ENCODE measurements at regions not wholly inside any gene's neighbourhood (a gene's known extent, or its start where the extent isn't known, plus 50 kb on each side); places are given as distances from the start of the nearest gene placed in this dataset.
"Not testable (repeated sequence)": the region's sequence is repeated elsewhere in the genome, so short reads cannot be mapped to it uniquely, and the experiment has no call there.

- no peaks in the 10 kb centered on the region for H3K4me1 ChIP-seq (ENCODE audit: control insufficient read depth in 1 of 2, insufficient read depth in 2 of 2, low read length in 2 of 2)
- no peaks in the 10 kb centered on the region for H3K9me3 ChIP-seq (ENCODE audit: control insufficient read depth, low read length)
- H3K27me3 ChIP-seq (ENCODE audit: control insufficient read depth in 1 of 2, insufficient read depth in 2 of 2, low read length in 1 of 2) = no peaks in the 10 kb centered on the region
- DNase-seq (no peak), ATAC-seq (ENCODE audit: low FRiP score) (no peak)
- H3K27ac ChIP-seq (ENCODE audit: low read depth in 1 of 2, low read length in 2 of 2) = no peak overlapping the region
- WGBS, 2 donors = 91 to 92% methylated on average over 3 of the region's 3 CpGs
- H3K36me3 ChIP-seq (ENCODE audit: control insufficient read depth in 1 of 2, insufficient read depth in 2 of 2, low read length in 1 of 2) = no peaks in the 10 kb centered on the region
- intact Hi-C loops (cut with DNase I) = no loop called here
- H3K4me3 ChIP-seq (ENCODE audit: low read length in 2 of 2) = no peak overlapping the region
These were observed 150.9 kb upstream of the SLC35G4 start for GRCh38 chr18:11458447-11458846.

GRCh38 chr18:11457853-11458252 lies 151.5 kb upstream of the SLC35G4 start:
- H3K27me3 ChIP-seq (ENCODE audit: control insufficient read depth in 1 of 2, insufficient read depth in 2 of 2, low read length in 1 of 2); H3K36me3 ChIP-seq (ENCODE audit: control insufficient read depth in 1 of 2, insufficient read depth in 2 of 2, low read length in 1 of 2); intact Hi-C loops (cut with DNase I); H3K4me1 ChIP-seq (ENCODE audit: control insufficient read depth in 1 of 2, insufficient read depth in 2 of 2, low read length in 2 of 2); ATAC-seq (ENCODE audit: low FRiP score); DNase-seq; H3K9me3 ChIP-seq (ENCODE audit: control insufficient read depth, low read length); H3K4me3 ChIP-seq (ENCODE audit: low read length in 2 of 2); H3K27ac ChIP-seq (ENCODE audit: low read depth in 1 of 2, low read length in 2 of 2): not testable (repeated sequence)
- WGBS, 2 donors = 87 to 90% methylated on average over 3 of the region's 3 CpGs

- 85% methylated on average over 5 of the region's 5 CpGs for WGBS, 2 donors
- no peaks in the 10 kb centered on the region for H3K9me3 ChIP-seq (ENCODE audit: control insufficient read depth, low read length)
- H3K27ac ChIP-seq (ENCODE audit: low read depth in 1 of 2, low read length in 2 of 2) = no peak overlapping the region
- no peaks in the 10 kb centered on the region for H3K36me3 ChIP-seq (ENCODE audit: control insufficient read depth in 1 of 2, insufficient read depth in 2 of 2, low read length in 1 of 2)
- no peak for DNase-seq
- no peaks in the 10 kb centered on the region for H3K27me3 ChIP-seq (ENCODE audit: control insufficient read depth in 1 of 2, insufficient read depth in 2 of 2, low read length in 1 of 2)
- ATAC-seq (ENCODE audit: low FRiP score) = no peak
- no peaks in the 10 kb centered on the region for H3K4me1 ChIP-seq (ENCODE audit: control insufficient read depth in 1 of 2, insufficient read depth in 2 of 2, low read length in 2 of 2)
- intact Hi-C loops (cut with DNase I) = no loop called here
- H3K4me3 ChIP-seq (ENCODE audit: low read length in 2 of 2) = no peak overlapping the region
These were observed 155.4 kb upstream of the SLC35G4 start for GRCh38 chr18:11454040-11454439.

- ATAC-seq (ENCODE audit: low FRiP score); H3K4me1 ChIP-seq (ENCODE audit: control insufficient read depth in 1 of 2, insufficient read depth in 2 of 2, low read length in 2 of 2); DNase-seq; H3K27me3 ChIP-seq (ENCODE audit: control insufficient read depth in 1 of 2, insufficient read depth in 2 of 2, low read length in 1 of 2); H3K9me3 ChIP-seq (ENCODE audit: control insufficient read depth, low read length); H3K36me3 ChIP-seq (ENCODE audit: control insufficient read depth in 1 of 2, insufficient read depth in 2 of 2, low read length in 1 of 2); H3K27ac ChIP-seq (ENCODE audit: low read depth in 1 of 2, low read length in 2 of 2); intact Hi-C loops (cut with DNase I); H3K4me3 ChIP-seq (ENCODE audit: low read length in 2 of 2): not testable (repeated sequence)
- WGBS, 2 donors = 92 to 97% methylated on average over 4 of the region's 4 CpGs
These were observed 165.2 kb upstream of the SLC35G4 start for GRCh38 chr18:11444169-11444568.

- no peaks in the 10 kb centered on the region for H3K36me3 ChIP-seq (ENCODE audit: control insufficient read depth in 1 of 2, insufficient read depth in 2 of 2, low read length in 1 of 2)
- no peak overlapping the region for H3K4me3 ChIP-seq (ENCODE audit: low read length in 2 of 2)
- WGBS, 2 donors = 39 to 44% methylated on average over 2 of the region's 2 CpGs
- H3K27ac ChIP-seq (ENCODE audit: low read depth in 1 of 2, low read length in 2 of 2) = no peak overlapping the region
- intact Hi-C loops (cut with DNase I) = no loop called here
- DNase-seq (no peak), ATAC-seq (ENCODE audit: low FRiP score) (no peak)
- H3K27me3 ChIP-seq (ENCODE audit: control insufficient read depth in 1 of 2, insufficient read depth in 2 of 2, low read length in 1 of 2) = no peaks in the 10 kb centered on the region
- no peaks in the 10 kb centered on the region for H3K4me1 ChIP-seq (ENCODE audit: control insufficient read depth in 1 of 2, insufficient read depth in 2 of 2, low read length in 2 of 2)
- peaks cover 2% of the 10 kb centered on the region for H3K9me3 ChIP-seq (ENCODE audit: control insufficient read depth, low read length)
These were observed 172.3 kb upstream of the SLC35G4 start for GRCh38 chr18:11437046-11437445.

GRCh38 chr18:11432360-11432811 lies 177.0 kb upstream of the SLC35G4 start:
- Histone ChIP-seq H3K4me1 (ENCODE audit: control insufficient read depth in 1 of 2, insufficient read depth in 2 of 2, low read length in 2 of 2) (no peaks in the 10 kb centered on the region), H3K36me3 (ENCODE audit: control insufficient read depth in 1 of 2, insufficient read depth in 2 of 2, low read length in 1 of 2) (no peaks in the 10 kb centered on the region), H3K9me3 (ENCODE audit: control insufficient read depth, low read length) (no peaks in the 10 kb centered on the region), H3K27ac (ENCODE audit: low read depth in 1 of 2, low read length in 2 of 2) (no peak overlapping the region), H3K4me3 (ENCODE audit: low read length in 2 of 2) (no peak overlapping the region), H3K27me3 (ENCODE audit: control insufficient read depth in 1 of 2, insufficient read depth in 2 of 2, low read length in 1 of 2) (no peaks in the 10 kb centered on the region)
- ATAC-seq (ENCODE audit: low FRiP score) = no peak
- intact Hi-C loops (cut with DNase I) = no loop called here
- 95 to 96% methylated on average over 36 of the region's 36 CpGs for WGBS, 2 donors
- no peak for DNase-seq

- ATAC-seq (ENCODE audit: low FRiP score) = no peak
- H3K36me3 ChIP-seq (ENCODE audit: control insufficient read depth in 1 of 2, insufficient read depth in 2 of 2, low read length in 1 of 2) = no peaks in the 10 kb centered on the region
- DNase-seq = no peak
- 86 to 88% methylated on average over 2 of the region's 2 CpGs for WGBS, 2 donors
- no peak overlapping the region for H3K27ac ChIP-seq (ENCODE audit: low read depth in 1 of 2, low read length in 2 of 2)
- intact Hi-C loops (cut with DNase I) = no loop called here
- no peaks in the 10 kb centered on the region for H3K27me3 ChIP-seq (ENCODE audit: control insufficient read depth in 1 of 2, insufficient read depth in 2 of 2, low read length in 1 of 2)
- no peaks in the 10 kb centered on the region for H3K4me1 ChIP-seq (ENCODE audit: control insufficient read depth in 1 of 2, insufficient read depth in 2 of 2, low read length in 2 of 2)
- no peak overlapping the region for H3K4me3 ChIP-seq (ENCODE audit: low read length in 2 of 2)
- H3K9me3 ChIP-seq (ENCODE audit: control insufficient read depth, low read length) = no peaks in the 10 kb centered on the region
These were observed 179.5 kb upstream of the SLC35G4 start for GRCh38 chr18:11429876-11430275.

- DNase-seq (no peak), ATAC-seq (ENCODE audit: low FRiP score) (no peak)
- intact Hi-C loops (cut with DNase I) = no loop called here
- WGBS, 2 donors = 41 to 42% methylated on average over 7 of the region's 7 CpGs
- no peaks in the 10 kb centered on the region for H3K4me1 ChIP-seq (ENCODE audit: control insufficient read depth in 1 of 2, insufficient read depth in 2 of 2, low read length in 2 of 2)
- H3K36me3 ChIP-seq (ENCODE audit: control insufficient read depth in 1 of 2, insufficient read depth in 2 of 2, low read length in 1 of 2) = no peaks in the 10 kb centered on the region
- H3K4me3 ChIP-seq (ENCODE audit: low read length in 2 of 2) = no peak overlapping the region
- no peak overlapping the region for H3K27ac ChIP-seq (ENCODE audit: low read depth in 1 of 2, low read length in 2 of 2)
- H3K27me3 ChIP-seq (ENCODE audit: control insufficient read depth in 1 of 2, insufficient read depth in 2 of 2, low read length in 1 of 2) = no peaks in the 10 kb centered on the region
- peaks cover 2% of the 10 kb centered on the region for H3K9me3 ChIP-seq (ENCODE audit: control insufficient read depth, low read length)
These were observed 184.2 kb upstream of the SLC35G4 start for GRCh38 chr18:11425211-11425610.

GRCh38 chr18:11419338-11419737 lies 190.1 kb upstream of the SLC35G4 start:
- Histone ChIP-seq H3K4me1 (ENCODE audit: control insufficient read depth in 1 of 2, insufficient read depth in 2 of 2, low read length in 2 of 2) (no peaks in the 10 kb centered on the region), H3K27ac (ENCODE audit: low read depth in 1 of 2, low read length in 2 of 2) (no peak overlapping the region), H3K9me3 (ENCODE audit: control insufficient read depth, low read length) (peaks cover 2% of the 10 kb centered on the region), H3K4me3 (ENCODE audit: low read length in 2 of 2) (no peak overlapping the region), H3K36me3 (ENCODE audit: control insufficient read depth in 1 of 2, insufficient read depth in 2 of 2, low read length in 1 of 2) (no peaks in the 10 kb centered on the region), H3K27me3 (ENCODE audit: control insufficient read depth in 1 of 2, insufficient read depth in 2 of 2, low read length in 1 of 2) (no peaks in the 10 kb centered on the region)
- WGBS, 2 donors = 51 to 68% methylated on average over 1 of the region's 1 CpG
- no peak for ATAC-seq (ENCODE audit: low FRiP score)
- DNase-seq = no peak
- intact Hi-C loops (cut with DNase I) = no loop called here
